GM18517 (cell line): ENCODE measurements at regions not wholly inside any gene's neighbourhood (a gene's known extent, or its start where the extent isn't known, plus 50 kb on each side); places are given as distances from the start of the nearest gene placed in this dataset.

Experiments used
- ATAC-seq: cut with Tn5 transposase; IDR thresholded peaks from one replicate; pipeline ENCODE4 v1.9.1; 2021; ENCODE audit warnings: mild to moderate bottlenecking, moderate library complexity; ENCODE audit not compliant: unreplicated experiment

DNA sequence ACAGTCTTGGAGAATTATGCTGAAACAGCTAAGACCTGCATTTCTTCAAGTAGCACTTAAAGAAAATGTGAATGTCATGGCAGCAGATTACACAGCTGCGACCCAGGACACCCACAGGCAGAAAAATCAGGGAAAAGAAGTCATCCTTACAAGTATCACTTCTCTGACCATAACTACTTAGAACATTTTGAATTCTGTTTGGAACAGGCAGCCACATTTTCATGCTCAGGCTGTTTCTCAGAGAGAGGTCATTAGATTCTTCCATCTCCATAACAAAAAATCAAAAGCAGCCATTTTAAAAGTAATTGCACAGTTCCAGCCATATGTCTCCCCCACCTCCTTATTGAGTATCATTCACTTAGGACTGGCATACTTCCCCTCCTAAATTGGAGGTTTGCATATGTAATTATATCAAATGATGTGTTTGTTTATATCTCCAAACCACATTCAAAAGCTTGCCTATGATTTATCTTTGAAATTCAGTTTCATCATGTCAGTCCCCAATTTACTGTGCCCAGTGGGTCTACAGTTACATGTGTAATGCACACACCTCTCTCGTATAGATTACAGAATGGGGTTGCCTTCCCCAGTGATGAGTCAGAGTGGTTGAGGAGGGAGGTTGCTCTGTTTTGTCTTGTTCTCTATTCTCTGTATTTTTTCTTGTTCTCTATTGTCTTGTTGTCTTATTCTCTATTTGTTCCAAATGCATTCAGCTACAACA lies 276.5 kb upstream of the MTNR1B start:
- ATAC-seq = no peak

DNA sequence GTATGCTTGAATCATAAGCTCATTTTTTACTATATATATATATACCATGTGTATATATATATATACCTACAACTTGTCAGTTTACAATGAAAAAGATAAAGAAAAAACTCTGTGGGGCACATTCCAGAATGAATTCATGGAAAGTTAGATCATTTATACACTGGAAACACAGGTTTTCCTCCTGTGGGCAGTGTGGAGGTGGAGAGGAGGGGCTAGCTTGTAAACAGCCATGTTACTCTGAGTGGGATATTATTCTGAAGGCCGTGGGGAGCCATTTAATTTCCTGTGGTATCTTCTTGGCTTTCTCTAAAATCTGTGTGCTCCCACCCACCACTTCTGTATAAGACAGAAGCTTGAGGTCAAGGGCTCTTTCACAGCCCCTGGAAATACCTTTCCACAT lies 273.4 kb upstream of the MTNR1B start:
- ATAC-seq = no peak

DNA sequence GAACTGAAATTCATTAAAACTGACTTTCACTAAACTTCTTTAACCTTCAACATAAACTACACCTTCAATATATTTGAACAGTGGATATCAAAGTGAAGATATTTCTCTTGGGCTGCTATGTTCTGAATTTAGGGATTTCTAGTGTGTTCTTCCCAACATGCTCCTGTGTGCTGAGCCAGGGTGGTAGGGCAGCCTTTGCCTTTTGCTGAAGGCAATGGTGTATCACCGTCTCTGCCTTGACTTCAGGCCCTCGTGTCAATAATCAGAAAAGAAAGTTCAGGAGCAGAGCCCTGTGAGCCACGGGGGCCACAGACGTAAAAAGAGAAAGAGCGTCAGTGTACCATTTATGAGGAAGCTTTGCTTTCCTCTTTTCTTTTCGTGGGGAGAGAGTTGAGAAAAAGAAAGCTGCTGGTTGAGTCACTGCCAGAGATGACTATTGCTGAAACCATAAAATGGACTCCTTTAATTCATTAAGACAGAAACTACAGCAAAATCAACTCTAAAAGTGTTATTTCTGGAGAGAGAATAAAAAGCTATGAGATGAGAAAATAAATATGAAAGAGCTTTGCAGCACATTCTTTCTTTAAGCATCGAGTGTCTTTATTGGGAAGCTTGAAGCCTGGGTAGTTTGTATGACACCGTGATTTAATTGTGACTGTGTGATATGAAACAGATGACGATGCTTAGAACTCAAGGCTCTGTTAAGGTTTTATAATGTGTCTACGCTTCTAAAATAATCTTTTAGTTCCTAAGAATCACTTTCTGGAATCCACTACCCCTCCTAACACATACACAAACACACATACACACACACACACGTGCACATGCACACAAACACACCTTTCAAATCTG lies 271.8 kb upstream of the MTNR1B start:
- no peak for ATAC-seq

DNA sequence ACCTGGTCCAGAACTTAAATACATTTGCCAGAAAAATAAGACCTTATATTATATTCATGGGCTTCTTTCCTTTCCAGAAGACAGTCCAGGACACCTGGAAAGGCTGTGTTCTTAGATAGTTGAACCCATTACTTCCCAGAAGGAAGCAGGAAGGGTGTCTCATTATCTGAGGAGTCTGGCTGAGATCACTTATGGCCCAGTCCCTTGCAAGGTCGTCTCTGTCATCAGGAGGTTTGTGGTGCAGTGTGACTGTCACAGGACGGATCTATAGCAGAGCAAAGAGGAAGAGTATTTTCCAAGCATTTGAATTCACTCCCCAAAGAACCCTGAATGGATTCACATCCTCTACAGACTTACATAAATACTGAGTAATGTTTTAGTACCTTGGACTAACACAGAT lies 270.7 kb upstream of the MTNR1B start:
- no peak for ATAC-seq

DNA sequence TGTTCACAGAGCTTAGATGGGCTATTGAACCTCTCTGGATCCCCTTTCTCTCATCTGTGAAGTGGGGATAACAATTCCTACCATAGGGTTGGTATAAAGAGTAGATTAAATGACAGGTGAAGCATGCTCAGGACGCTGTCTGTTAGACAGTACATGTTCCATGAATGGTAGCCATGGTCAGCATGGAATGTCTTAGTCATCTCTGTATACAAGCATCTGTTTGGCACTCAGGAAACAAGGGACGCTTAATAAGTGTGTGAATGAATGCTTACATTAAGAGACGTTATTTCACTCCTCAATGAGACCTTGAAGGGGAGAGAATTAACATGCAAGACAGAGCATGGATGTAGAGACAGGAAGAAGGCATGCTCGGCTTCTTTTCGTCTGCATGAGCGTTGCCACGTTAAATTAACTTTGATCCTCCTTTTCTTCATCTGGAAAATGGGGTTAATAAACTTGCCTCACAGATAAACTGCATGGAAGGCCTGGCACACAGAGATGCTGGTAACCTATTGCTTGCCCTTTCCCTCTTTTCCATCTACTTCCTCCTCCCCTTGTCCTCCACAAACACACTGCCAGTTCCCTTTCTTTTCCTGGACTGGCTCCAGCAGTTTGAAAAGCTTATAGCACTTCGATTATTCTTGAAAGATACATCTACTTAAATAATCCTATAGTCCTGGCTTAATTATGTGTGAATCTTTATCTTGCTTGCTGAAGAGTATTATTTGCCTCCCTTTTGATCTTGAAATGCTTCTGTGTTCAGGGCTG lies 267.2 kb upstream of the MTNR1B start:
- ATAC-seq = no peak

DNA sequence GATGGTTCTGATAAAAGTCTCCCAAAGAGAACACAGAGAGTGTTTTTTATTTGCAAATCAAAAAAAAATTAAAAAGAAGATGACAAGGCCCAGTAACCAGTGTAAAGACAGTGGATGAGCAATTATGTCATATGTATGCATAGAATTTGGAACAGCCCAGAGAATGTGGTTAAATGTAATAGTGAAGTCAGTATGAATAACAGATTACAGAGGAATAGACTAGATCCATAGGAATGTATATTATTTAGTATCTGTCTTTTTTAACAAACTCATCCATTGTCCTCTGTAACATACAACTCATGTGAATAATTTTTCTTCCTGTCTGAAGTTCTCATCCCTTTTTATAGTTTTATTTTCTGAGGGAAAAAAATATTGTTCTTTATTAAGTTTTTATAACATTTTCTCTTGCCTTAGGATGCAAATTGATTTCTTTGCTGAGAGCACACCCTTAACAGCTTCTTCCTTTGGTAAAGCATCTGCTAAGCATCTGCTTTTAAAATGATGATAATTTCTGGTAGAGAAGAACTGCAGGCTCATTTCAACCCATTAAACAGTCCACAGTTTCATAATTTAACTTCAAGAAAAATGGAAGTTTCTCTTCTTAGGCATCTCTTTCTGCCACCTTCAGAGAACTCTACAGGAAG lies 266.5 kb upstream of the MTNR1B start:
- no peak for ATAC-seq

DNA sequence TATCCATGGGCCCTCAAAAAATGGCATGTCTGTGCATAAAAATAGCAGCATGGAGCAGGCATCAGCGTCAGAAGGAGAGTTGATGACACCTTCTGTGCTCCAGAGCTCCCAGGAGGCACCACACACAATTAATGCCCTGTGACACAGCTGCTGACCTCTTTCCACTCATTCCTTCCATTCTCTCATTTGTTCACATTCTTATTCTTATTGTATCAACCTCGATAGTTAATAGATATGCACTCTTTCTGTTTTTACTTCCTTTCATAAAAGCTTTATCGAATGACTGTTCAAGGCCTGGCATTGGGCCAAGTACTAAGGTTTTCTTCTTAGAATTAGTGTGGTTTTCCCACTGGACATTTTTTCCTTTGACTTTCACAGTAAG lies 266.0 kb upstream of the MTNR1B start:
- ATAC-seq = no peak

DNA sequence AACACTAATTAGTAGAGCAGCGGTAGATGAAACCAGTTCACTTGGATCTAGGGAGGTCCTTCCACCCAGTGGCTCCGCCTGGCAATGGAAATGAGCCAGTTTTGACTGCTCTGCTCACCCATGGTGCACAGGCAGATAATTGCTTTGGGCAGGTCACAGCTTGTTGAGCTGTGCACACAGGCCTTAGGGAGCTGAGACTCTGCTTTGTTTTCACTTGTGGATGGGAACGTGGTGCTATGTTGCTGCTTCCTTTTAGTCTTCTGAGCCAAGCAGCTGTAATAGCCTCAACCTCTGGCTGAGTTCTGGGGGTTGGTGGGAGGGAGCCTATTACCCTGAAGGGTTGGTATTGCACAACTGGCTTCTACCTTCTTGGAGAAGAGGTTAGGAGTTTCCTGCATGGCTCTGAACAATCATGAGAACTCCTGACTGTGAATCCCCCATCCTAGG lies 262.3 kb upstream of the MTNR1B start:
- ATAC-seq = no peak

DNA sequence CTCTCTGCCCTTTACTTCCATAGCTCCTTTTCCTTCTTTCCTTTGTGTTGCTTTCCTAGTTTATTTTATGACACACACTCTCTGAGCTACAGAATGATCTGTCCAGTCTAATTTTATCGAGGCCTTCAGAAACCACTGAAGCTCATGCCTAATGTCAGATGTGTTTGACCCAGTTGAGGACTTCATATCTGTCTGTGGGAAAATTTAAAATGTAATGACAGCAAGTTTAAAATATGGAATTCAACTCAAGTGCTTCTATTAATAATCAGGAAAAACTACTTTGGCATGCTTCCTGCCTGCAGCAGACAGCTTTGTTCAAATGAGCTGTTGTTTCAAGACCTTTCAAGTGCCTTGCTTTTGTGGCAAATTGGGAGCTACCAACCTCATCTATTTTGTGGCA lies 261.8 kb upstream of the MTNR1B start:
- ATAC-seq = no peak

DNA sequence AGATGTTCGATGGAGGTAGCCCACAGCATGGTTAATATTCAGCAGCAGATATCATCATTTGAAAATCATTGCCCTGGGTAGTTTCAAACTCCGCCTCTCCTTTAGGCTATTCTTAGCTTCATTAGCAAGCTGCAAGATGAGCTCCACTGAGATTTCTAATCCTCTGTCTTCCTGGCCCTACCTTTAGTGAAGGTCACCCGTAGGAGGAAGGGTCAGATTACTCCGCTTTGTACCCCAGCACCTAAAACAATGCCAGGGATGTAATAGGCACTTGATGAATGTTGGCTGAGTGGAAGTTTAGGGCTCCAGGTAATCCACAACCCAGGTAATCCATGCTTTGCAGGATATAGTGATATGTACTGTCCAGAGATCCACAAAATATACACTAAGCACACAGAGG lies 260.1 kb upstream of the MTNR1B start:
- ATAC-seq = no peak

DNA sequence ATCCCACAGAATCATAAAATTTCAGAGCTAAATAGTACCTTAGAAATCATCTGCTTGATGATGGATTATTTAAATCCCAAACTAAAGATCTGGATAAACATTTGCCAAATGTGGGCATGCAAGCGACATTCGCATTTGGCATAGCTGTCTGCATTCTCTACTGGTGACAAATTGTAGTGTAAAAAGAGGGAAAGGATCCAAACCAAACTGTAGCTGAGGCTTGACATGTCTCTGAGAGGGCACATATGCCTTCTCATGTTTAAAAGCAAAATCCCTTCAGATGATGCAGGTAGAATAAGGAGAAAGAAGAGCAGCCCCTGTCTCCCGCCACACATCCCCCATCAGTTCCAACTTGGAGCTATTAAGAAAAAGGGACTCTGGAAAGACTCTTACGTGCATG lies 257.5 kb upstream of the MTNR1B start:
- ATAC-seq = no peak

DNA sequence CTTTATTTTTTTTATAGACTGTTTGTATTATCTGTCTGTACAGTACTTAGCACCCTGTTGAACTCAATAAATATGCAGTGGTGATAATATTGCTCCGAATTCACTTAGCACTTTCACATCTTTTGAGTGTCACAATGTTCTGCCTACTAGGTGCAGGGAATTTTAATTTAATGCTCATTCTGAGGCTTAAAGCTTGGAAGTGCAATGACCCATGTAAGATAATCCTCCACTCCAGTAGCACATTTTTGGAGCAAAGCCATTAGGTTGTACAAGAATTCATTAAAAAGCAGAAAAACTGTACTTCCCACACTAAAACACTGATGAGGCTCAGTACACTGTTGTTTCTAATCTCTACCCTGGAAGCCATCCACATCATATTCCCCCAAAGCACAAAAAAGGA lies 255.3 kb upstream of the MTNR1B start:
- ATAC-seq = no peak

DNA sequence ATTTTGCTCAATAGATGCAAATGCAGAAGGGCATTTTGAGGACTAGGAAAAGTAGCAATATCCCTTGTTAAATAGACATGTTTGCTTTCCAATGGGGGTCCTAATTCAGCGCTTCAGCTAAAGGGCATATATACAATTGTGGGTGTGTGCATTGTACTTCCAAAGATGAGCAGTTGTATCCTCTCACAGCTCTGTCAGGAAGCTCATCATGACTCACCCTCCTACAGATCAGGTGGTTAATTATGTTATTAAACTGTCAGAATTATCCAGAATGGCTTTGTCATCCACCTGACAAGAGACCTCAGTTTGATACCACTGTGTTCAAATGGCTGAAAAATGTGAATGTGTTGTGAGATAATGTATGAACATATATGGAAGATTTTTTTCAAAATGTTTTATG lies 252.2 kb upstream of the MTNR1B start:
- ATAC-seq = no peak

DNA sequence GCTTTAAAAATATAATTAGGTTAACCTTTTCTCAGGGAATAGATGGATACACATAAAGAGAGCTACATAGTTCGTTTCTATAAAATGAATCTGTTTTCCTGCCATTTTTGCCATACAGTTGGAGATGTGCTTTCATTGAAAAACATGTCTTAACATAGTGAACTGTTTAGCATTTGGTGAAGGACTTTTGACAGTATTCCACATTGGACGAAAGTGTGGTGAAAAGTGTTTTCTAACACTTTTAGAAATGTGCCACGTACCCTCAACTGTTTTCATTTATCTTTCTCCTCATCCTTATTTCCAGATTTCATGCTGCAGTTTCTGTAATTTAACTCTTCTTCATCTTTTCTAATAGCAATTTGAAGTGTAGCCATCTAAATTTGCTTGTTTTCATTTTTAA lies 249.1 kb upstream of the MTNR1B start:
- no peak for ATAC-seq

DNA sequence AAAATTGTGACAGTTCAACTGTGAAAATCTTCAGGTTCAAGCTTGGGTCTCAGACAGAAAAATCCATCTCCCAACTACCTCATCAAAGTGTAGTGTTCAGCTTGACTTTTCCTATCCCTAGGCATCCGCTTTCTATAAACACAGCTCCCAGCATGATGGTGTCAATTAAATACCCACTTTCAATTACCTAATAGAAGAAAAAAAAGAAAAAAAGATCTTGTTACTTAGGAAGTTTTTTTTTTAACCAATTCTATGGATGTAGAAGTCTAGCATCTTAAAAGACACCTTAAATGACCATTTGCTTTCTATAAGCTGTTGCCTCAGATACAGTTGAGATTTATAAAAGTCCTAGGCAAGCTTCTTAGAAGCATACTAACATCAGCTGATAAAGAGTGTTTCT lies 244.1 kb upstream of the MTNR1B start:
- no peak for ATAC-seq

DNA sequence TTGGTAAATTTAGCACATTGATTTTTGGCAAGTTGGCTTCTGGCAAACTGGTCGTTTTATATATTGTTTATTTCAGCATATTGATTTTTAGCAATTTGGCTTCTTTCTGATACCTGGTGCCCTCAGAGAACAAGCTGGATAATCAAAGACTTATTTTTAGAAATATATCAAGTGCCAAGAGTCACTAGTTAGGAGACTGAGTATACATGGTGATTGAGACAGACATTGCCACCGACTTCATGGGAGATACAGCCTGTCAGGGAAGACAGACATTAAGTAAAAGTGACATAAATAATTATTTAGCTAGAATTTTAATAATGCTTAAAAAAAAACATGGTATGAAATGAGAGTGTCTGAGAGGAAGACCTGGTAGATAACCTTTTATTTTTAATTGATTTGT lies 242.3 kb upstream of the MTNR1B start:
- no peak for ATAC-seq

DNA sequence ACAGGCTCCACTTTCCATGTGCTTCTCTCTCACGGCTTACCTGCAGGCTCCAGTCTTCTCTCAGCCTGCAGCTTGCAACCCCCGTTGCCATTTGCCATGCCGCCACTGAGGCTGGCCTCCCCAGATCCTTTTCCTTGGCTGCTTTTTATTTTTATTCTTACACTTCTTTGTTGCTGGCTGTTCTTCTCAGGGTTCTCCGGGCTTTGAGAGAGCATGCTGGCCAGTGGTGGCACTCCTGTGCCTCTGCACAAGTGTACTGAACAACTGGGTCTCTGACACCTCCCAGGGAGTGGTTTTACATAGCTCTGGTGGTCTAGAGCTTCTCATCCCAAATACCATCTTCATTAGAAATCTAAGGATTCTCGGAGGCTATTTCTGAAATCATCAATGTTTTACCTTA lies 241.7 kb upstream of the MTNR1B start:
- no peak for ATAC-seq

DNA sequence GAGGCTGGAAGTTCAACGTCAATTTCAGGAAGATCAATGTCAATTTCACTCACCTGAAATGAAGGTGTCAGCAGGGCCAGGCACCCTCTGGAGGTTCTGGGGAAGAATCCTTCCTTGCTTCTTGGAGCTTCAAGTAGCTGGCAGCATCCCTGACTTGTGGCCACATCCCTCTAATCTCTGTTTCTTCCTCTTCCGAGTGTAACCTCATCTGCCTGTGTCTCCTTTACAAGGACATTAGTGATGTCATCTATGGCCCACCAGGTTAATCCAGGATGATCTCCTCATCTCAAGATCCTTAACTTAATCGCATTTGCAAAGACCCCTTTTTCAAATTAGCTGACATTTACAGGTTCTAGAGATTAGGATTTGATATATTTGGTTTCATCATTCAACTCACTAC lies 240.8 kb upstream of the MTNR1B start:
- no peak for ATAC-seq

DNA sequence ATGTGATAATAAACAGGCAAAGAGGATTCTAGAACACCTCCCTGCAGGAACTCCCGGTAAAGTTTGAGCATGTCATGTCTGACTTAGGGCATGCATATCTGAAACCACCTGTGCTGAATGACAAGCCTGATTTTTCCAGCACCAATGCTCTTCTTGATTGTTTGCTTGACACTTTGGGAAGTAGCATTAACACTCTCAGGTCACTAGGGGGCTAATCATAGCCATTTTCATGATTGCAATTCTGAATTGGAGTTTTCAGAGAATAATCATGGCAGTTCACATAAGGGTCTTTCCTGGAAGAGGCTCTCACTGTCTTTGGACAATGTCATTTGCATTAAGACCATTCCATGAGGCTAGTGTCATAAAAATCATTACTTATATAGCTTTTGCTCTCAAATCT lies 234.4 kb upstream of the MTNR1B start:
- no peak for ATAC-seq

DNA sequence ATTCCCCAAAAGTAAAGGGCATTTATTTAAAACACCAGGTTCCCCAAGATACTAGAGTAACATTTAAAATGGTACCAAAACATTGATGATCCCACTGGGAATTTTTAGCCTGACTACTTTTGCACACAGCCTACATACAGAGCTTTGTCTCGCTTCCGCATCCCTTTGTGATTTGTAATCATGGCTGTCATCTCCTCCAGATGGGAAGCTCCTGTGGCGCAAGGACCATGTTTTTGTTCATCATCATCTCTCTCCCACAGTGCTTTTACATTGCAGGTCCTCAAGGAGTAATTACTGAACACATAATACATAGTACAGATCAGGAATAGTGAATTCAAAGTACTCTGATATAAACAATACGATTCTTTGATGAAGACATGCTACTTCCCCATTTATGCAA lies 231.2 kb upstream of the MTNR1B start:
- no peak for ATAC-seq

DNA sequence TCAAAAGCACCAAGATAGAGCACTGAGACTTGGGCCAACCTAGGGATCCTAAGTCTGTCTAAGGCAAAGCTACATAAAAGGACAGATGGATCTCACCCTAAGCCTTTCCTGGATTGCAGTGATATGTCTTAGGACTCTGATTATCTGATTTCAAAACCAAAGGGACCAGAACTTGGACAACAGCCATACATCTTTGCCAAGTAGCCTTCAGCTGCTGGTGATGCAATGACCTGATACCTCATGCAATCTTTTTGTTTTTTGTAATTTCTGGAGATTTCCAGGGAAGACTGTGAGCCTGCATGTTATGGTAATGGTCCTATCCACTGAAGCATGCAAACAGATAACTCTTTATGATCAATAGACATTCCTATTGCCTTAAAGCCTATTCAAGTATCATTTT lies 230.4 kb upstream of the MTNR1B start:
- no peak for ATAC-seq
